GM21737 (cell line): ENCODE measurements at regions not wholly inside any gene's neighbourhood (a gene's known extent, or its start where the extent isn't known, plus 50 kb on each side); places are given as distances from the start of the nearest gene placed in this dataset.
"Not testable (repeated sequence)": the region's sequence is repeated elsewhere in the genome, so short reads cannot be mapped to it uniquely, and the experiment has no call there.

Source experiments
- ATAC-seq: cut with Tn5 transposase; IDR thresholded peaks from one replicate; pipeline ENCODE4 v1.9.1; 2021; ENCODE audit warnings: mild to moderate bottlenecking, moderate library complexity; ENCODE audit not compliant: unreplicated experiment

DNA sequence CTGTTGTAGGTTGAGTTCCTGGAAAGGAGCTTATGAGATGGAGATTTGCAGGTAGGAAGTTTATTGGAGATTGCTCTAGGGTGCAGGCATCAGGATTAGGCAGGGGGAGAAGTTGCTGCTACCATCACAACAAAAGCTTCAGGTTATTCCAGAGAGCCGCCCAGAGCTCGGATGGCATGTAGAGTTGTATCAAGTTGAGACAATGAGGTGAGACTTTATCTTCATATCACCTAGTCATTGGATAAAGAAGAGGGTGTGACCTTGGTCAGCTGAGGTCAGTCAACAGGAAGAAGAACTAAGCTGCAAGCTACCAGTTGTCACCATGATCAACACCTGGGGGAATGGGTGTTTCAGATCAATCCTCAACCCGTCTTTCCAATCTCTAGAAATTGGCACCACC is 342.0 kb downstream of the RFC3 start:
- ATAC-seq, result no peak

- ATAC-seq, result no peak
Observed at GRCh38 chr13:34161931-34162543, 344.1 kb downstream of the RFC3 start.

- no peak for ATAC-seq
Observed at GRCh38 chr13:34162544-34162933, 344.6 kb downstream of the RFC3 start.

DNA sequence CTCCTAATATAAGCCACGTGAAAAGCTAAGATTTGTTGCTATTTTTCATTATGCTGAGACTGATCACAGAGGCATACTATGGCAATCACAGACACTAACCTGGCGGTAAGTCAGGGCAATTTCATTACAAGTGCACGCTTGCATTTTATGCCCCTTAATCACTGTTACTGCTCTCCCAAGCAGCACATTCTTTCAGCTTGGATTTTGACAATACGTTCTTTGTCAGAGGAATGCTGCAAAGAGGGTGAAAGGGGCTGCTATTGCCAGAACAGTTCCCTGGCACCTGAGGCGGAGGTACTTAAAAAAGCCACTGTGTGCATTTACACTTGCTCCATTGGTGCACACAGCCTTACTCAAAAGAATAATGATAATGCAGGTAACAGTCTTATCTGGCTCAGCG is 346.6 kb downstream of the RFC3 start:
- no peak for ATAC-seq

GRCh38 chr13:34165158-34165557 is 347.2 kb downstream of the RFC3 start:
- no peak for ATAC-seq

DNA sequence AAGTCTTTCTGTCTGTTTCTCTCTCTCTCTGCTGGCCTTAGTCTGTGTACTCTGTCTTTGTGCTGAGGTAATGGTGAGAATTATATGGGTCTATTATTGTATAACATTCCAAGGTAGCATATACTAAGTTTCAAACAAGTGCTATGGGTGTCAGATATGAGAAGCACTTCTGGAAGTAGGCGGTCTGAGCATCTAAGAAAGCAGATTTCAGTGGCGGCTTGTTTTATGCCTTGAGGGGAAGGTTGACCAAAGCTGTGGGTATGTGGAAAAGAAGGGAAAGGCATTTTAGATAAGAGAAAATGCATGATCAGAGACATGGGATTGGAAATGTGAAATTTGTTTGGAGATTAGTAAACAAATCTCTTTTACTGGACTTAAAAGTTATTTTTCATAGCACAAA is 348.5 kb downstream of the RFC3 start:
- ATAC-seq, result no peak

DNA sequence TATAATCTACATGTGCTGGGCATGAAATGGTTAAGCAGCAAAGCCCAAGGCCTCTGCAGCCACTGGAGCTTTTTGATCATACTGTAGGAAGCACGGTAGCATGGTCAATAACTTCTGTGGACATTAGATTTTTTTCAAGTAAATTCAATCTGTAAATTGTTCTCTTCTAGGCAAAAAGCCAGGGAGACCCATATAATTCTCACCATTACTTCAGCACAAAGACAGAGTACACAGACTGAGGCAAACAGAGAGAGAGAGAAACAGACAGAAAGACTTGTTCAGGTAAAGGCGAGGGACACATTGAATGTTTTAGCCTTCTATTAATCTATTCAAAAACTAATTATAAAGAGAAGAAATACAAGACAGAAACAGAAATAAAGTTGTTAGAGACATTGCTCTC is 349.4 kb downstream of the RFC3 start:
- ATAC-seq, result no peak

DNA sequence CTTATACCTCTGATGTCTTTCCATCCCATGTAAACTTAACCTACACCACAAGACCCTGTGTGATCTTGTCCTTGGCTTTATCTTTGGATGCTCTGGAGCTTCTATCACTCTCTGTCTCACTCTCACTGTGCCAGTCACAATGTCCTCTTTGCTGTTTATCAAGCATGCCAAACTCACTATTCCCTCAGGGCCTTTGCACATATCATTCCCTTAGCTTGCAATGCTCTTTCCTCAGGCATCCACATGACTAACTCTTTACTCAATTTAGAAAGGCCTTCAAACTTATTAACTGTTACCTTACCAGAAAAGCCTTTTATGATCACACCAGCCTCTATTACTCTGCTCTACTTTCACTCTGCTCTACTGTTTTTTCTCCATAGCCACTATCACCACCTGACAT is 354.1 kb downstream of the RFC3 start:
- no peak for ATAC-seq

GRCh38 chr13:34174671-34175145 is 356.8 kb downstream of the RFC3 start:
- no peak for ATAC-seq

- no peak for ATAC-seq
Observed at GRCh38 chr13:34175551-34175950, 357.6 kb downstream of the RFC3 start.

DNA sequence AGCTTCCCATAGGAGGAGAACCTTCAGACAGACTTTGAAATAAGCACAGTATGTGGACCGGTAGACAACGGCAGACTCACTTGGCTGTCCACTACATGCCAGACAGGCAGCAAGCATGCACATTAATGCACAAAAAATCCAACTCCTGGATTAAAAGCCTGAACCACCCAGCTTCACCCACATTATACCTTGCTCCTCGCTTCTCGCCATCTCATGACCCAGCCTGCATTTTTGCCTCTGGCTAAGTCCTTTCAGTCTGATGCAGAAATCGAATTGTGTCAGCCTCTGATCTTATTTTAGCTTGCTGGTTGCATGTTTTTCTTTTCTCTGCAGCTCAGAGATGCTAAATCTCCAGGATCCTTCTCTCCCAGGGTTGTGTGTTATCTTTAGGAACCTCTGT is 358.7 kb downstream of the RFC3 start:
- ATAC-seq, result no peak

DNA sequence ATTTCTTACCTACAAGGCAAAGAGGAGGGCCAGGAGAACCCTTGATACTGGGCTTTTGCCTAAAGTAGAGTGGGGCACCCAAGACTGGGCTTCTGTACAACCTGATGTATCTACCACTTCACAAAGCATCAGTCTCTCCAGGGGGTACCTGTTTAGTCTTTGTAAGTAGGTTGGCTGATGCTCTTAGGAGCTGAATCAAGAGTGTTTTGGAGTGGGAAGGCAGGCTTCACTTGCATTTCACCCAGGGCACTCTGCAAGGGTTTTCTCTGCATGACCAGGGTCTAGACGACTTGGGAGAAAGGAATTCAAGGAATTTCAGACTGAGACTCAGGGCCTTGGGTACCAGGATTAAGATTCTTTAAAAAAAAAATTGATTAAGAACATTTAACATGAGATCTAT is 361.5 kb downstream of the RFC3 start:
- no peak for ATAC-seq

GRCh38 chr13:34179927-34180326 is 362.0 kb downstream of the RFC3 start:
- no peak for ATAC-seq

DNA sequence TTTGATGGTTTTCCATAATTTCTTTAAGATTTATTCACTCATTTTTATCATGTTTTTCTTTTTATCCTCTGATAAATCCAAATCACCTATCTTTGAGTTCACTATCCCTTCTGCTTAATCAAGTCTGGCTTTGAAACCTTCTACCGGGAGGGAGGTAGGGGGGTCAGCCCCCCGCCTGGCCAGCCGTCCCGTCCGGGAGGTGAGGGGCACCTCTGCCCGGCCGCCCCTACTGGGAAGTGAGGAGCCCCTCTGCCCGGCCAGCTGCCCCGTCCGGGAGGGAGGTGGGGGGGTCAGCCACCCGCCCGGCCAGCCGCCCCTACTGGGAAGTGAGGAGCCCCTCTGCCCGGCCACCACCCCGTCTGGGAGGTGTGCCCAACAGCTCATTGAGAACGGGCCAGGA is 363.3 kb downstream of the RFC3 start:
- ATAC-seq, result not testable (repeated sequence)

DNA sequence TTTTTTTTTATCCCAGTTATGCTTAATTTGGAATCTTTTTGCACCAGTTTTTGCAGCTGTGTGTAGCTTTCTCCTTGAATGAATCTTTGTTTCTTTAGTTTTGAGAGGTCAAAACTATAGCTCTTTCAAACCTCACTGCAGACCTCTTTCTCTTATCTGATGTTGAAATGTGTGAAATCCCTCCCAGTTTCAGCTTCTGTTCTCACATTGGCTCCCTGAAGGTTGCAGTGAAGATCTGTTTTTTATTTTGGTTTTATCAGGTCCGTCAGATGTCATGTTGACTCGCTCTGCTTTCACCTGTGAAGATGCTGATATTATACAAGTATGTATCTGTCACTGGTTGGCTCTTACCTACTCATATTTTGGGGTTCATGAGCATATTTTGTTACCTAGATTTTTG is 372.0 kb downstream of the RFC3 start:
- ATAC-seq, result no peak

- no peak for ATAC-seq
Observed at GRCh38 chr13:34201050-34201913, 383.3 kb downstream of the RFC3 start.

- no peak for ATAC-seq
Observed at GRCh38 chr13:34207334-34207733, 389.4 kb downstream of the RFC3 start.

- ATAC-seq, result no peak
Observed at GRCh38 chr13:34207872-34208271, 389.9 kb downstream of the RFC3 start.

GRCh38 chr13:34208336-34208735 is 390.4 kb downstream of the RFC3 start:
- ATAC-seq, result no peak

GRCh38 chr13:34210341-34210740 is 392.4 kb downstream of the RFC3 start:
- ATAC-seq, result no peak

GRCh38 chr13:34214686-34215085 is 396.7 kb downstream of the RFC3 start:
- ATAC-seq, result no peak

DNA sequence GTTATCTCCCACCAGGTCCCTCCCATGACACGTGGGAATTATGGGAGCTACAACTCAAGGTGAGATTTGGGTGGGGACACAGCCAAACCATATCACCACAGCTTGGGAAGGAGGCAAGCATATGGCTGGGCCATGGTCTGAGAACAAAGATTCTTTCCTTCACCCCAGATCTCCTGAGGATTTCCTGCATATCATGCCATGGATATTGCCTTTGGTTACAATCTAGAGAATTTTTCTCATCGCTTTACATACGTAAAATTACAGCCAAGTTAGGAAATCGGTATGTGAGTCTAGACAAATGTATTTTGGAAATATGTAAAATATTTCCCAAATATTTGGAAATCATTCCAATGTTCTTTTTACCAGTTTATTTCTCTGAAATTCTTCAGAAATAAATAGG is 398.3 kb downstream of the RFC3 start:
- no peak for ATAC-seq
